Glutamatergic neuron (in vitro differentiated cells): ENCODE measurements at regions not wholly inside any gene's neighbourhood (a gene's known extent, or its start where the extent isn't known, plus 50 kb on each side); places are given as distances from the start of the nearest gene placed in this dataset.

Experiments used
- DNase-seq: peaks from one replicate; pipeline ENCODE4 v3.0.0; 2022
- H3K27ac Mint-ChIP-seq: one replicate; pipeline ENCODE4 v1.8.0; 2020; ENCODE audit warnings: mild to moderate bottlenecking, mixed read lengths, inconsistent platforms; ENCODE audit not compliant: unreplicated experiment
- H3K27me3 Mint-ChIP-seq: one replicate; pipeline ENCODE4 v1.8.0; 2020; ENCODE audit warnings: mild to moderate bottlenecking, moderate library complexity, mixed read lengths, inconsistent platforms; ENCODE audit not compliant: unreplicated experiment
- H3K36me3 Mint-ChIP-seq: one replicate; pipeline ENCODE4 v1.8.0; 2020; ENCODE audit warnings: mild to moderate bottlenecking, mixed read lengths, inconsistent platforms; ENCODE audit not compliant: unreplicated experiment
- H3K4me1 Mint-ChIP-seq: one replicate; pipeline ENCODE4 v1.8.0; 2020; ENCODE audit warnings: mild to moderate bottlenecking, low read depth, mixed read lengths, inconsistent platforms; ENCODE audit not compliant: unreplicated experiment
- H3K4me3 Mint-ChIP-seq: one replicate; pipeline ENCODE4 v1.8.0; 2020; ENCODE audit warnings: mild to moderate bottlenecking, mixed read lengths, inconsistent platforms; ENCODE audit not compliant: unreplicated experiment
- H3K9me3 Mint-ChIP-seq: one replicate; pipeline ENCODE4 v1.8.0; 2020; ENCODE audit warnings: mild to moderate bottlenecking, moderate library complexity, mixed read lengths, inconsistent platforms; ENCODE audit not compliant: unreplicated experiment
- CTCF ChIP-seq: fragments of 200-600 bp; sonication (generic); IDR thresholded peaks from one replicate; pipeline ENCODE4 v1.5.0; 2021; ENCODE audit not compliant: partially characterized antibody, unreplicated experiment

GRCh38 chr4:64895031-64895430, 485.8 kb upstream of the TECRL start:
- no peak for DNase-seq
- Mint-ChIP-seq H3K36me3 (no peaks in the 10 kb centered on the region), H3K4me1 (peaks cover 14% of the 10 kb centered on the region), H3K27me3 (peaks cover 1% of the 10 kb centered on the region), H3K4me3 (no peak overlapping the region), H3K27ac (no peak overlapping the region), H3K9me3 (peaks cover 5% of the 10 kb centered on the region)
- no peak for TF ChIP-seq CTCF

GRCh38 chr4:64893205-64893604, 484.0 kb upstream of the TECRL start:
- Mint-ChIP-seq H3K27me3 (no peaks in the 10 kb centered on the region), H3K4me3 (no peak overlapping the region), H3K4me1 (peaks cover 15% of the 10 kb centered on the region), H3K27ac (peak overlapping the region; percentile 48), H3K9me3 (peaks cover 2% of the 10 kb centered on the region), H3K36me3 (no peaks in the 10 kb centered on the region)
- no peak for DNase-seq
- TF ChIP-seq CTCF, result no peak

GRCh38 chr4:64889906-64890610, 480.8 kb upstream of the TECRL start:
- Mint-ChIP-seq H3K36me3 (no peaks in the 10 kb centered on the region), H3K4me3 (no peak overlapping the region), H3K27ac (peak overlapping the region; percentile 41), H3K9me3 (peaks cover 2% of the 10 kb centered on the region), H3K27me3 (peaks cover 2% of the 10 kb centered on the region), H3K4me1 (peaks cover 13% of the 10 kb centered on the region)
- no peak for DNase-seq
- TF ChIP-seq CTCF, result no peak

GRCh38 chr4:64883087-64883807, 474.0 kb upstream of the TECRL start:
- Mint-ChIP-seq H3K36me3 (no peaks in the 10 kb centered on the region), H3K9me3 (peaks cover 6% of the 10 kb centered on the region), H3K27me3 (peaks cover 5% of the 10 kb centered on the region), H3K4me1 (peaks cover 10% of the 10 kb centered on the region), H3K4me3 (no peak overlapping the region), H3K27ac (peak overlapping the region; percentile 97)
- DNase-seq, result no peak
- no peak for TF ChIP-seq CTCF
